ENCODE measurements at regions not wholly inside any gene's neighbourhood (a gene's known extent, or its start where the extent isn't known, plus 50 kb on each side); places are given as distances from the start of the nearest gene placed in this dataset.

GRCh38 chr2:207231967-207232366 lies 66.2 kb upstream of the KLF7 start:
- no peak for TF ChIP-seq POLR2A (IDR thresholded peaks at IDR 0.05)
- no peak for TF ChIP-seq POLR2AphosphoS5 (IDR thresholded peaks at IDR 0.05)

Data from upper lobe of left lung (tissue), 4 donors.